ENCODE measurements at regions not wholly inside any gene's neighbourhood (a gene's known extent, or its start where the extent isn't known, plus 50 kb on each side); places are given as distances from the start of the nearest gene placed in this dataset.

GRCh38 chr9:8052991-8053390 is 253.4 kb upstream of the DMAC1 start:
- Histone ChIP-seq H4K20me1 (ENCODE audit: control insufficient read depth, insufficient read depth, insufficient read length) (no peaks in the 10 kb centered on the region), H4K91ac (ENCODE audit: insufficient read length, low read depth, low read length) (no peak overlapping the region), H4K8ac (replicated peaks; ENCODE audit: insufficient read length, low read depth, low read length) (peak overlapping the region; percentile 58), H2BK20ac (ENCODE audit: low read depth, low read length, poor library complexity, severe bottlenecking) (no peak overlapping the region), H4K5ac (ENCODE audit: insufficient read length, low read depth, low read length) (no peak overlapping the region), H3K14ac (ENCODE audit: insufficient read depth, low read length) (no peak overlapping the region; the same call in 1 of the 2 replicates), H3K9ac (ENCODE audit: extremely low read depth, insufficient read length, low read length) (no peak overlapping the region), H3K23ac (ENCODE audit: insufficient read length, low read depth, low read length) (no peak overlapping the region), H2BK15ac (ENCODE audit: low read depth, low read length) (no peak overlapping the region), H3K27ac (ENCODE audit: insufficient read length, low read depth, low read length) (no peak overlapping the region), H3K56ac (ENCODE audit: insufficient read length, low read depth, low read length) (no peak overlapping the region), H2AK5ac (ENCODE audit: insufficient read length, low read length) (no peak overlapping the region), H2AFZ (ENCODE audit: low read length) (no peak overlapping the region), H3K23me2 (ENCODE audit: insufficient read length, low read depth, low read length, poor library complexity, severe bottlenecking) (no peaks in the 10 kb centered on the region), H2BK5ac (ENCODE audit: insufficient read length, low read length) (no peak overlapping the region), H3K79me2 (ENCODE audit: insufficient read depth, low read length) (no peaks in the 10 kb centered on the region), H3K18ac (ENCODE audit: insufficient read length, low read depth, low read length) (no peak overlapping the region), H3K79me1 (ENCODE audit: insufficient read depth, low read depth, low read length, poor library complexity, severe bottlenecking) (no peaks in the 10 kb centered on the region), H3K4me1 (ENCODE audit: insufficient read depth, low read length) (no peaks in the 10 kb centered on the region), H3K4ac (ENCODE audit: low read depth, low read length) (no peak overlapping the region), H2BK120ac (ENCODE audit: low read depth, low read length, poor library complexity, severe bottlenecking) (no peak overlapping the region), H3T11ph (ENCODE audit: low read length) (no peak overlapping the region), H3K9me3 (ENCODE audit: control insufficient read depth, low read depth, low read length) (no peaks in the 10 kb centered on the region), H2BK12ac (ENCODE audit: insufficient read length, low read depth, low read length) (no peak overlapping the region), H3K27me3 (ENCODE audit: insufficient read depth, low read length) (no peaks in the 10 kb centered on the region), H3K4me2 (ENCODE audit: insufficient read depth, insufficient read length, low read length) (no peak overlapping the region)
- H3K9me3 Mint-ChIP-seq: peaks cover 9 to 23% of the 10 kb centered on the region in 2 experiments
- no peak overlapping the region for H3K27ac Mint-ChIP-seq
- no peaks in the 10 kb centered on the region for H3K4me1 Mint-ChIP-seq
- DNase-seq: no peak
- no peaks in the 10 kb centered on the region for H3K27me3 Mint-ChIP-seq (ENCODE audit: low read depth)
- H3K36me3 Mint-ChIP-seq (ENCODE audit: insufficient read depth in 1 of 3, low read depth in 3 of 3): peaks cover 0 to 13% (median 0%) of the 10 kb centered on the region in 3 experiments; a peak in 2 of 7 replicates
- WGBS (ENCODE audit: extremely low coverage, insufficient read length, low lambda C conversion rate): no CpG with 5 or more reads among the region's 3 CpGs
- TF ChIP-seq, protein P1, sequence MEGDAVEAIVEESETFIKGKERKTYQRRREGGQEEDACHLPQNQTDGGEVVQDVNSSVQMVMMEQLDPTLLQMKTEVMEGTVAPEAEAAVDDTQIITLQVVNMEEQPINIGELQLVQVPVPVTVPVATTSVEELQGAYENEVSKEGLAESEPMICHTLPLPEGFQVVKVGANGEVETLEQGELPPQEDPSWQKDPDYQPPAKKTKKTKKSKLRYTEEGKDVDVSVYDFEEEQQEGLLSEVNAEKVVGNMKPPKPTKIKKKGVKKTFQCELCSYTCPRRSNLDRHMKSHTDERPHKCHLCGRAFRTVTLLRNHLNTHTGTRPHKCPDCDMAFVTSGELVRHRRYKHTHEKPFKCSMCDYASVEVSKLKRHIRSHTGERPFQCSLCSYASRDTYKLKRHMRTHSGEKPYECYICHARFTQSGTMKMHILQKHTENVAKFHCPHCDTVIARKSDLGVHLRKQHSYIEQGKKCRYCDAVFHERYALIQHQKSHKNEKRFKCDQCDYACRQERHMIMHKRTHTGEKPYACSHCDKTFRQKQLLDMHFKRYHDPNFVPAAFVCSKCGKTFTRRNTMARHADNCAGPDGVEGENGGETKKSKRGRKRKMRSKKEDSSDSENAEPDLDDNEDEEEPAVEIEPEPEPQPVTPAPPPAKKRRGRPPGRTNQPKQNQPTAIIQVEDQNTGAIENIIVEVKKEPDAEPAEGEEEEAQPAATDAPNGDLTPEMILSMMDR (conservative IDR thresholded peaks at IDR 0.05): no peak
- H3K4me3 Mint-ChIP-seq: no peak overlapping the region

Data from H9 (cell line).